Adrenal gland (tissue), 9 donors: ENCODE measurements at regions not wholly inside any gene's neighbourhood (a gene's known extent, or its start where the extent isn't known, plus 50 kb on each side); places are given as distances from the start of the nearest gene placed in this dataset.

Experiments
- DNase-seq, 7 donors: peaks; one replicate each; pipeline ENCODE4 v3.0.0-alpha.2; 2019 to 2020
- H3K27ac ChIP-seq, 5 donors: fragments of 200-600 bp; sonication (generic) in 4 of 5; 1 replicate in 3 of 5; 2 replicates in 2 of 5; pipeline versions ENCODE4 v1.5.1 to v1.8.0; 2016 to 2020; ENCODE audit warnings: mild to moderate bottlenecking in 1 of 5
- H3K27me3 ChIP-seq: fragments of 200-600 bp; 2 replicates; pipeline ENCODE4 v1.8.0; 2021
- H3K36me3 ChIP-seq, 2 donors: fragments of 200-600 bp; replicated peaks in 1 of 2; 1 replicate in 1 of 2; 2 replicates in 1 of 2; pipeline versions ENCODE4 v1.5.1 to v1.8.0; 2018 to 2022
- H3K4me1 ChIP-seq, 2 donors: fragments of 200-600 bp; replicated peaks in 1 of 2; 1 replicate in 1 of 2; 2 replicates in 1 of 2; pipeline versions ENCODE4 v1.5.1 to v1.8.0; 2018 to 2021
- H3K4me3 ChIP-seq, 4 donors: fragments of 200-600 bp; sonication (generic) in 3 of 4; one replicate each; pipeline ENCODE4 v1.5.1; 2016 to 2018
- H3K9me3 ChIP-seq, 3 donors: fragments of 200-600 bp; sonication (generic) in 1 of 3; replicated peaks in 1 of 3; 1 replicate in 2 of 3; 2 replicates in 1 of 3; pipeline versions ENCODE4 v1.5.1 to v1.8.0; 2016 to 2021
- CTCF ChIP-seq, 6 experiments: fragments of 450-650 bp in 4 of 6; fragments of 200-600 bp in 2 of 6; sonication (generic) in 1 of 6; IDR thresholded peaks; 1 replicate in 5 of 6; 2 replicates in 1 of 6; pipeline versions ENCODE4 v1.5.1 to v1.8.0; 2016 to 2021; ENCODE audit warnings: antibody characterized with exemption in 6 of 6, mild to moderate bottlenecking in 2 of 6, moderate library complexity in 1 of 6
- POLR2A ChIP-seq, 2 donors: fragments of 450-650 bp; IDR thresholded peaks; one replicate each; pipeline ENCODE4 v1.6.1; 2017; ENCODE audit warnings: antibody characterized with exemption in 2 of 2, mild to moderate bottlenecking in 2 of 2, moderate library complexity in 1 of 2
- WGBS, 4 donors: extraction: QIAGEN DNeasy Blood & Tissue Kit in 2 of 4; methylation state at CpG; one replicate each; pipeline versions ENCODE4 v1.1.5 to v1.1.7; 2013 to 2017; 5-methylcytosine and 5-hydroxymethylcytosine counted together
- intact Hi-C, 2 donors: fragments of 100-400 bp; cut with DNase I; formaldehyde crosslinking; loops; one replicate each; pipeline versions ENCODE4 v1.14.1 to v1.15.0; 2022 to 2023
- donor health status: healthy with polysubstance abuse.
- donor health status: Bipolar disorder and iron deficiency.
- donor health status: DM: yes; HTN: yes; CAD: no.
- donor health status: DM: no; HTN: no; CAD: no.
- donor health status: DM: no; HTN: no; CAD: no.

- TF ChIP-seq CTCF (IDR thresholded peaks at IDR 0.05) (no peak), POLR2A (IDR thresholded peaks at IDR 0.05) (no peak)
- DNase-seq, result no peak
- no peak overlapping the region for H3K27ac ChIP-seq
- H3K27me3 ChIP-seq, result no peaks in the 10 kb centered on the region
- H3K9me3 ChIP-seq, result peaks cover 0 to 5% (median 0%) of the 10 kb centered on the region in 3 donors
- H3K36me3 ChIP-seq, result no peaks in the 10 kb centered on the region
- intact Hi-C loops, result no loop called here
- H3K4me3 ChIP-seq, result no peak overlapping the region
- H3K4me1 ChIP-seq, result no peaks in the 10 kb centered on the region
Measured at GRCh38 chr17:70976447-70976846, 807.1 kb downstream of the KCNJ2 start.

DNA sequence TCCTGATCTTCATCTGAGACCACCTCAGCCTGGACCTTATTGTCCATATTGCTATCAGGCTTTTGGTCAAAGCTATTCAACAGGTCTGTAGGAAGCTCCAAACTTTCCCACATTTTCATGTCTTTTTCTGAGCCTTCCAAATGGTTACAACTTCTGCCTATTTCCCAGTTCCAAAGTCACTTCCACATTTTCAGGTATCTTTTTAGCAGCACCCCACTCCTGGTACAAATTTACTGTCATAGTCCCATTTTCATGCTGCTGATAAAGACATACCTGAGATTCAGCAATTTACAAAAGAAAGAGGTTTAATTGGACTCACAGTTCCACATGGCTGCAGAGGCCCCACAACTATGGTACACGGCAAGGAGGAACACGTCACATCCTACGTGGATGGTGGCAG is 815.5 kb downstream of the KCNJ2 start:
- Histone ChIP-seq H3K27me3 (no peaks in the 10 kb centered on the region), H3K4me3 (no peak overlapping the region), H3K9me3 (peaks cover 0 to 6% (median 0%) of the 10 kb centered on the region in 3 donors), H3K4me1 (no peaks in the 10 kb centered on the region), H3K36me3 (no peaks in the 10 kb centered on the region), H3K27ac (no peak overlapping the region)
- no peak for DNase-seq
- 80 to 98% (median 97%) methylated on average over 3 of the region's 3 CpGs for WGBS, 4 donors
- no peak for TF ChIP-seq CTCF (IDR thresholded peaks at IDR 0.05)
- no peak for TF ChIP-seq POLR2A (IDR thresholded peaks at IDR 0.05)
- intact Hi-C loops, result no loop called here

- H3K36me3 ChIP-seq, result no peaks in the 10 kb centered on the region
- TF ChIP-seq CTCF (IDR thresholded peaks at IDR 0.05), result no peak
- TF ChIP-seq POLR2A (IDR thresholded peaks at IDR 0.05), result no peak
- no peaks in the 10 kb centered on the region for H3K4me1 ChIP-seq
- intact Hi-C loops, result no loop called here
- H3K27ac ChIP-seq, result no peak overlapping the region
- 44 to 57% (median 52%) methylated on average over 4 of the region's 4 CpGs for WGBS, 4 donors
- H3K4me3 ChIP-seq, result no peak overlapping the region
- H3K9me3 ChIP-seq, result no peaks in the 10 kb centered on the region
- H3K27me3 ChIP-seq, result no peaks in the 10 kb centered on the region
- DNase-seq, result no peak
Measured at GRCh38 chr17:70987867-70988340, 818.6 kb downstream of the KCNJ2 start.

DNA sequence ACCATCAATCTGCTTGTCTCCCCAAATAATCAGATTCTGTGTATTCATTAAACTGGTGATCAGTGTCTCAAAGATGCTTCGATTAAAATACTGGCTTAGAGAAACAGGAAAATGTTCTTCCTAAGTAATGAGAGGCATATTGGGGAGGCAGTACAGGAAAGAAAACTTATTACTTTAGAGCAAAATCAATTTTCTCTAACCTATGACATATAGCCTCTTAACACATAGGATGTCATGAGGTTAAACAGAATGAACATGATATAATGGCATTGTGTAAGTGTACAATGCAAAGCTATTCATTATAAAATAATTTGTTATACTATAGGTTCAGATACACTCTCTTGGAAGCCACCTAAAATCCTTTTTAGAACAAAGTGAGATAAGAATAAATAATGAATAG is 819.3 kb downstream of the KCNJ2 start:
- intact Hi-C loops, result no loop called here
- TF ChIP-seq POLR2A (IDR thresholded peaks at IDR 0.05), result no peak
- TF ChIP-seq CTCF (IDR thresholded peaks at IDR 0.05), result no peak
- H3K9me3 ChIP-seq, result no peaks in the 10 kb centered on the region
- DNase-seq, result no peak
- 36 to 50% (median 45%) methylated on average over 1 of the region's 1 CpG for WGBS, 4 donors
- H3K4me3 ChIP-seq, result no peak overlapping the region
- H3K4me1 ChIP-seq, result no peaks in the 10 kb centered on the region
- H3K27ac ChIP-seq, result no peak overlapping the region
- H3K36me3 ChIP-seq, result no peaks in the 10 kb centered on the region
- no peaks in the 10 kb centered on the region for H3K27me3 ChIP-seq
